PFSK-1 (cell line): ENCODE measurements at regions not wholly inside any gene's neighbourhood (a gene's known extent, or its start where the extent isn't known, plus 50 kb on each side); places are given as distances from the start of the nearest gene placed in this dataset.

Experiments used
- FOXP2 ChIP-seq: optimal IDR thresholded peaks from 2 replicates; pipeline ENCODE3; 2011; ENCODE audit warnings: borderline replicate concordance, control low read depth, inconsistent platforms; ENCODE audit not compliant: insufficient read depth; ENCODE audit errors: extremely low read length, extremely low read depth
- POLR2AphosphoS5 ChIP-seq: IDR thresholded peaks from 2 replicates; pipeline ENCODE4 v1.6.1; 2012; ENCODE audit warnings: low read depth, mild to moderate bottlenecking, control low read depth, low read length, moderate library complexity
- REST ChIP-seq, 2 experiments: IDR thresholded peaks; 2 replicates each; pipeline versions ENCODE4 v1.6.1 to v1.8.0; 2011 to 2012; ENCODE audit warnings: low read depth in 2 of 2, low read length in 2 of 2, control low read depth in 1 of 2, inconsistent platforms in 1 of 2, mild to moderate bottlenecking in 1 of 2, moderate library complexity in 1 of 2; ENCODE audit not compliant: insufficient read depth in 1 of 2
- SIN3A ChIP-seq: IDR thresholded peaks from 2 replicates; pipeline ENCODE4 v1.6.1; 2012; ENCODE audit warnings: mild to moderate bottlenecking, low read length, moderate library complexity, borderline replicate concordance; ENCODE audit not compliant: insufficient read depth
- TAF1 ChIP-seq: IDR thresholded peaks from 2 replicates; pipeline ENCODE4 v1.6.1; 2012; ENCODE audit warnings: low read length, control low read depth, borderline replicate concordance; ENCODE audit not compliant: insufficient read depth

- TF ChIP-seq POLR2AphosphoS5 (no peak), FOXP2 (no peak), REST (IDR thresholded peaks at IDR 0.05; ENCODE audit: insufficient read depth in 1 of 2, low read depth in 2 of 2, low read length in 2 of 2) (no peak), SIN3A (no peak)
These were observed 220.5 kb upstream of the TBX3 start for GRCh38 chr12:114904254-114905003.

- TF ChIP-seq TAF1 = no peak
These were observed 219.2 kb upstream of the TBX3 start for GRCh38 chr12:114903083-114903691.

GRCh38 chr12:114902665-114903064, 218.7 kb upstream of the TBX3 start:
- TF ChIP-seq POLR2AphosphoS5 = no peak
- no peak for TF ChIP-seq TAF1
- no peak for TF ChIP-seq FOXP2
- TF ChIP-seq SIN3A = no peak
- TF ChIP-seq REST (IDR thresholded peaks at IDR 0.05; ENCODE audit: insufficient read depth in 1 of 2, low read depth in 2 of 2, low read length in 2 of 2) = no peak

GRCh38 chr12:114901316-114901715, 217.3 kb upstream of the TBX3 start:
- TF ChIP-seq REST (IDR thresholded peaks at IDR 0.05; ENCODE audit: insufficient read depth in 1 of 2, low read depth in 2 of 2, low read length in 2 of 2) (no peak), TAF1 (no peak), POLR2AphosphoS5 (no peak)

- TF ChIP-seq POLR2AphosphoS5 (no peak), REST (IDR thresholded peaks at IDR 0.05; ENCODE audit: insufficient read depth in 1 of 2, low read depth in 2 of 2, low read length in 2 of 2) (no peak), FOXP2 (no peak), TAF1 (no peak), SIN3A (no peak)
These were observed 214.2 kb upstream of the TBX3 start for GRCh38 chr12:114898159-114898558.
